Erythroblast (primary cell): ENCODE measurements at regions not wholly inside any gene's neighbourhood (a gene's known extent, or its start where the extent isn't known, plus 50 kb on each side); places are given as distances from the start of the nearest gene placed in this dataset.

Source experiments
- GATA1 ChIP-seq: IDR thresholded peaks from 2 replicates; pipeline ENCODE4 v1.6.1; 2011; ENCODE audit warnings: low read depth, mild to moderate bottlenecking, control low read depth, low read length, moderate library complexity
- POLR2A ChIP-seq: IDR thresholded peaks from 2 replicates; pipeline ENCODE4 v1.6.1; 2011; ENCODE audit warnings: mild to moderate bottlenecking, low read length

GRCh38 chr16:7861891-7862582, 529.4 kb downstream of the RBFOX1 start:
- TF ChIP-seq POLR2A, result no peak
- TF ChIP-seq GATA1, result no peak
